WTC11 (cell line): ENCODE measurements at regions not wholly inside any gene's neighbourhood (a gene's known extent, or its start where the extent isn't known, plus 50 kb on each side); places are given as distances from the start of the nearest gene placed in this dataset.

Experiments used
- ATAC-seq: fragments of 200-7000 bp; cut with Tn5 transposase; 2 replicates; pipeline ENCODE4 v1.10.0; 2021; ENCODE audit warnings: mild to moderate bottlenecking, moderate library complexity
- CTCF ChIA-PET: fragments of 300-600 bp; sonication (Branson Sonifier 250); formaldehyde crosslinking; loops from one replicate; lab custom pipeline; 2021; ENCODE audit warnings: antibody characterized with exemption; lab: Charles Lee
- POLR2A ChIA-PET: fragments of 350-600 bp; sonication (Branson Sonifier 250); formaldehyde crosslinking; loops from one replicate; lab custom pipeline; 2021; ENCODE audit warnings: antibody characterized with exemption; lab: Charles Lee
- DNase-seq: peaks from one replicate; pipeline ENCODE4 v3.0.0; 2021; ENCODE audit warnings: low spot score
- H3K27ac Mint-ChIP-seq: 2 replicates; pipeline ENCODE4 v1.8.0; 2021; ENCODE audit warnings: mixed read lengths
- H3K27me3 Mint-ChIP-seq: 2 replicates; pipeline ENCODE4 v1.8.0; 2021; ENCODE audit warnings: low read depth, mild to moderate bottlenecking, moderate library complexity, mixed read lengths
- H3K36me3 Mint-ChIP-seq: 2 replicates; pipeline ENCODE4 v1.8.0; 2021; ENCODE audit warnings: mixed read lengths
- H3K4me1 Mint-ChIP-seq: 2 replicates; pipeline ENCODE4 v1.8.0; 2022; ENCODE audit warnings: mixed read lengths
- H3K4me3 Mint-ChIP-seq: 2 replicates; pipeline ENCODE4 v1.8.0; 2021; ENCODE audit warnings: mild to moderate bottlenecking, moderate library complexity, mixed read lengths
- H3K9me3 Mint-ChIP-seq: 2 replicates; pipeline ENCODE4 v1.8.0; 2021; ENCODE audit warnings: mixed read lengths
- CBFB ChIP-seq: sonication (generic); formaldehyde crosslinking; IDR thresholded peaks from 2 replicates; pipeline ENCODE4 v1.8.1; 2022; ENCODE audit warnings: mild to moderate bottlenecking, low read depth, missing genetic modification reagents
- ETV6 ChIP-seq: sonication (generic); formaldehyde crosslinking; IDR thresholded peaks from 2 replicates; pipeline ENCODE4 v1.8.1; 2022; ENCODE audit warnings: mild to moderate bottlenecking, missing genetic modification reagents
- FOXK1 ChIP-seq: sonication (generic); formaldehyde crosslinking; IDR thresholded peaks from 2 replicates; pipeline ENCODE4 v1.8.0; 2022; ENCODE audit warnings: mild to moderate bottlenecking, moderate library complexity, missing genetic modification reagents
- JAZF1 ChIP-seq: fragments of 250-450 bp; sonication (Bioruptor Pico); IDR thresholded peaks from 2 replicates; pipeline ENCODE4 v1.9.0; 2021; ENCODE audit warnings: moderate library complexity, mild to moderate bottlenecking, inconsistent platforms
- NFATC4 ChIP-seq: fragments of 250-450 bp; sonication (Bioruptor Pico); IDR thresholded peaks from 2 replicates; pipeline ENCODE4 v1.9.0; 2021; ENCODE audit warnings: mild to moderate bottlenecking
- NFYB ChIP-seq: sonication (generic); formaldehyde crosslinking; conservative IDR thresholded peaks from 2 replicates; pipeline ENCODE4 v1.8.0; 2022; ENCODE audit warnings: low read depth, missing genetic modification reagents
- NR1H2 ChIP-seq: sonication (generic); formaldehyde crosslinking; IDR thresholded peaks from 2 replicates; pipeline ENCODE4 v1.9.0; 2021; ENCODE audit warnings: mild to moderate bottlenecking, moderate library complexity, missing genetic modification reagents
- NR2C2 ChIP-seq: sonication (generic); formaldehyde crosslinking; IDR thresholded peaks from 2 replicates; pipeline ENCODE4 v1.8.0; 2022; ENCODE audit warnings: mild to moderate bottlenecking, missing genetic modification reagents
- RORB ChIP-seq: fragments of 250-450 bp; sonication (Bioruptor Pico); IDR thresholded peaks from 2 replicates; pipeline ENCODE4 v1.9.0; 2021; ENCODE audit warnings: mild to moderate bottlenecking
- TCF7 ChIP-seq: sonication (generic); formaldehyde crosslinking; IDR thresholded peaks from 2 replicates; pipeline ENCODE4 v1.8.0; 2022; ENCODE audit warnings: mild to moderate bottlenecking, low read depth, missing genetic modification reagents, moderate library complexity
- TEAD1 ChIP-seq: sonication (generic); formaldehyde crosslinking; IDR thresholded peaks from 2 replicates; pipeline ENCODE4 v1.8.0; 2022; ENCODE audit warnings: mild to moderate bottlenecking, missing genetic modification reagents
- TP53 ChIP-seq: sonication (generic); formaldehyde crosslinking; IDR thresholded peaks from 2 replicates; pipeline ENCODE4 v1.8.1; 2023; ENCODE audit warnings: mild to moderate bottlenecking, missing genetic modification reagents
- ZNF416 ChIP-seq: fragments of 250-450 bp; sonication (Bioruptor Pico); IDR thresholded peaks from 2 replicates; pipeline ENCODE4 v1.9.0; 2021; ENCODE audit warnings: mild to moderate bottlenecking, inconsistent platforms
- TF ChIP-seq, protein P1 (sequence below): sonication (generic); formaldehyde crosslinking; IDR thresholded peaks from 2 replicates; pipeline ENCODE4 v1.8.1; 2023; ENCODE audit warnings: mild to moderate bottlenecking, missing genetic modification reagents, borderline replicate concordance
- TF ChIP-seq, protein P2 (sequence below): sonication (generic); formaldehyde crosslinking; IDR thresholded peaks from 2 replicates; pipeline ENCODE4 v1.8.1; 2022; ENCODE audit warnings: mild to moderate bottlenecking, missing genetic modification reagents, moderate library complexity, borderline replicate concordance
- TF ChIP-seq, protein P3 (sequence below): fragments of 250-450 bp; sonication (Bioruptor Pico); IDR thresholded peaks from 2 replicates; pipeline ENCODE4 v1.9.0; 2021; ENCODE audit warnings: moderate library complexity, mild to moderate bottlenecking, inconsistent platforms, borderline replicate concordance
- TF ChIP-seq, protein P4 (sequence below): fragments of 250-450 bp; sonication (Bioruptor Pico); IDR thresholded peaks from 2 replicates; pipeline ENCODE4 v1.9.0; 2021; ENCODE audit warnings: mild to moderate bottlenecking
- TF ChIP-seq, protein P5 (sequence below): sonication (generic); formaldehyde crosslinking; IDR thresholded peaks from 2 replicates; pipeline ENCODE4 v1.8.0; 2022; ENCODE audit warnings: mild to moderate bottlenecking, missing genetic modification reagents
- TF ChIP-seq, protein P6 (sequence below): sonication (generic); formaldehyde crosslinking; IDR thresholded peaks from 2 replicates; pipeline ENCODE4 v1.8.0; 2023; ENCODE audit warnings: mild to moderate bottlenecking, missing genetic modification reagents
- TF ChIP-seq, protein P7 (sequence below): sonication (generic); formaldehyde crosslinking; IDR thresholded peaks from 2 replicates; pipeline ENCODE4 v1.8.1; 2022; ENCODE audit warnings: low read depth, mild to moderate bottlenecking, moderate library complexity, missing genetic modification reagents, borderline replicate concordance

DNA sequence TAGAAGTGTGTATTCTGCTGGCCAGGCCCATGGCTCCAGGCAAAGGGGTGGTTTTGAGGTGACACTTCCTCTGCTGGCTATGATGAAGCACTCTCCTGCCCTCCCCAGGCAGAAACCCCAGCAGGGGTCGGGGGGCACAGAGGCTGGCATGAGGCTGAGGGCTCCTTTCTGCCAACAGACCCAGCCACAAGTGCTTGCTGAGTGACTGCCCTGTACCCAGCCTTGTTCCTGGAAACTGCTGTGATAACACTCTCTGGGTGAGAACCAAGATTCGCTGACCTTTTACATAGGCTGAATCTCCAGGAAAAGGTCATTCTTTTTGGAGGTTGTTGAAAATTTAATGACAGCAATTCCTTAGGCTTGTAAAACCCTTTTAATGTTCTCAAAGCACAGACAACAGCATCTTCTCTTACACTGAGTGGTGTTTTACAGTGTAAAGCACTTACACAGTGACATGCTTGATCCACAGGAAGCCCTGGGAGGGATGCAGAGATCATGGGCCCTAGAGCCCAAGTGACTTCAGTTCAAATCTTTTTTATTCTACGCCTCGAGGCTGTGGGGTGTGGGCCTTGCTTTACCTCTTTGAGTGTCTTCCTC lies 155.5 kb upstream of the FGGY start (continued):
- TF ChIP-seq, protein P1, sequence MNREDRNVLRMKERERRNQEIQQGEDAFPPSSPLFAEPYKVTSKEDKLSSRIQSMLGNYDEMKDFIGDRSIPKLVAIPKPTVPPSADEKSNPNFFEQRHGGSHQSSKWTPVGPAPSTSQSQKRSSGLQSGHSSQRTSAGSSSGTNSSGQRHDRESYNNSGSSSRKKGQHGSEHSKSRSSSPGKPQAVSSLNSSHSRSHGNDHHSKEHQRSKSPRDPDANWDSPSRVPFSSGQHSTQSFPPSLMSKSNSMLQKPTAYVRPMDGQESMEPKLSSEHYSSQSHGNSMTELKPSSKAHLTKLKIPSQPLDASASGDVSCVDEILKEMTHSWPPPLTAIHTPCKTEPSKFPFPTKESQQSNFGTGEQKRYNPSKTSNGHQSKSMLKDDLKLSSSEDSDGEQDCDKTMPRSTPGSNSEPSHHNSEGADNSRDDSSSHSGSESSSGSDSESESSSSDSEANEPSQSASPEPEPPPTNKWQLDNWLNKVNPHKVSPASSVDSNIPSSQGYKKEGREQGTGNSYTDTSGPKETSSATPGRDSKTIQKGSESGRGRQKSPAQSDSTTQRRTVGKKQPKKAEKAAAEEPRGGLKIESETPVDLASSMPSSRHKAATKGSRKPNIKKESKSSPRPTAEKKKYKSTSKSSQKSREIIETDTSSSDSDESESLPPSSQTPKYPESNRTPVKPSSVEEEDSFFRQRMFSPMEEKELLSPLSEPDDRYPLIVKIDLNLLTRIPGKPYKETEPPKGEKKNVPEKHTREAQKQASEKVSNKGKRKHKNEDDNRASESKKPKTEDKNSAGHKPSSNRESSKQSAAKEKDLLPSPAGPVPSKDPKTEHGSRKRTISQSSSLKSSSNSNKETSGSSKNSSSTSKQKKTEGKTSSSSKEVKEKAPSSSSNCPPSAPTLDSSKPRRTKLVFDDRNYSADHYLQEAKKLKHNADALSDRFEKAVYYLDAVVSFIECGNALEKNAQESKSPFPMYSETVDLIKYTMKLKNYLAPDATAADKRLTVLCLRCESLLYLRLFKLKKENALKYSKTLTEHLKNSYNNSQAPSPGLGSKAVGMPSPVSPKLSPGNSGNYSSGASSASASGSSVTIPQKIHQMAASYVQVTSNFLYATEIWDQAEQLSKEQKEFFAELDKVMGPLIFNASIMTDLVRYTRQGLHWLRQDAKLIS (CRISPR knock-in tag), result no peak

DNA sequence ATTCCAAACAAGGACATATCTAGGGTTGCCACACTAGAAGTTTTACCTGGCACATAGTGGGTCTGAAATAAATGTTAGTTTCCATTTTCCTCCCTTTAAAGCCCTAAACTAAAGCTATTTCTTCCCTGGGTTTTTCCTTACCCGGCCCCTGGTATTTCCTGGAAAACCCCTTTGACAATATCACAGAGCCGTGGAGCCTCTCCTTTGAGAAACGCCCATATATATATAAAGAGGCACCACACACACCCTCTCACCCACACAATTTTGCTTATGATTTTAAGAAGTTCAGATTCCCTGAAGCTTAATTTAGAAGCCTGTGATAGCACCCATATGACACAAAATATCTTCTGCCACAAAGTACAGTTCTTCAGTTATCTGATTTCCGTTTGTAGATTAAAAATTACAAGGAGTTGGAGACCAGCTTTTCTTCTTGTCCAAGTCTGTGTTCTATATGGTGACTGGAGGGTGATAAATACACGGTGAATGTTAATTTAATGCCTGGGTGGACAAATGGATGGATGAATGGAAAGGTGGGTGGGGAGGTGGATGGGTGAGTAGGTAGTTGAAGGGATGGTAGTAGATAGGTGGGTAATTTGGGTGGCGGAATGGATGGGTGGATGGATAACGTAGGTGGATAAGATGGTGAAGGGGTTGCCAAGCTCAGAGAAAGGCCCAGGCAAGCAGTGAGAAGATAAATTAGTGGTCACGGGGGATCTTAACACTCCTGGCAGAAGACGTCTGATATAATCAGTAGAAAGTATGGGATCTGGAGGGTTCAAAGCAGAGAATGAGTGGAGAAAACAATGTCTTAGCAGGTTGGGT lies 154.4 kb upstream of the FGGY start:
- Mint-ChIP-seq H3K27me3 (peaks cover 18% of the 10 kb centered on the region), H3K4me3 (no peak overlapping the region), H3K27ac (peak overlapping the region; percentile 12), H3K9me3 (no peaks in the 10 kb centered on the region), H3K4me1 (peaks cover 48% of the 10 kb centered on the region)
- ChIA-PET POLR2A (no interaction called here), CTCF (interaction anchor here (0.6 kb wide), 1 partner anchor 837 kb away, joined by 3 read pairs; no protein-coding TSS in a partner anchor)
- TF ChIP-seq TCF7 (CRISPR knock-in tag) (no peak), TP53 (no peak), TEAD1 (CRISPR knock-in tag) (no peak), NFYB (CRISPR knock-in tag) (no peak), ZNF416 (CRISPR knock-in tag) (no peak), JAZF1 (no peak), FOXK1 (CRISPR knock-in tag) (no peak), NR2C2 (CRISPR knock-in tag) (no peak), RORB (CRISPR knock-in tag) (no peak), NFATC4 (CRISPR knock-in tag) (no peak), ETV6 (CRISPR knock-in tag) (no peak), NR1H2 (CRISPR knock-in tag) (no peak), CBFB (CRISPR knock-in tag) (no peak)
- TF ChIP-seq, protein P2, sequence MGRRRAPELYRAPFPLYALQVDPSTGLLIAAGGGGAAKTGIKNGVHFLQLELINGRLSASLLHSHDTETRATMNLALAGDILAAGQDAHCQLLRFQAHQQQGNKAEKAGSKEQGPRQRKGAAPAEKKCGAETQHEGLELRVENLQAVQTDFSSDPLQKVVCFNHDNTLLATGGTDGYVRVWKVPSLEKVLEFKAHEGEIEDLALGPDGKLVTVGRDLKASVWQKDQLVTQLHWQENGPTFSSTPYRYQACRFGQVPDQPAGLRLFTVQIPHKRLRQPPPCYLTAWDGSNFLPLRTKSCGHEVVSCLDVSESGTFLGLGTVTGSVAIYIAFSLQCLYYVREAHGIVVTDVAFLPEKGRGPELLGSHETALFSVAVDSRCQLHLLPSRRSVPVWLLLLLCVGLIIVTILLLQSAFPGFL (CRISPR knock-in tag), result no peak
- TF ChIP-seq, protein P3, sequence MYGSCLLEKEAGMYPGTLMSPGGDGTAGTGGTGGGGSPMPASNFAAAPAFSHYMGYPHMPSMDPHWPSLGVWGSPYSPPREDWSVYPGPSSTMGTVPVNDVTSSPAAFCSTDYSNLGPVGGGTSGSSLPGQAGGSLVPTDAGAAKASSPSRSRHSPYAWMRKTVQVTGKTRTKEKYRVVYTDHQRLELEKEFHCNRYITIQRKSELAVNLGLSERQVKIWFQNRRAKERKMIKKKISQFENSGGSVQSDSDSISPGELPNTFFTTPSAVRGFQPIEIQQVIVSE (CRISPR knock-in tag), result no peak
- TF ChIP-seq, protein P4, sequence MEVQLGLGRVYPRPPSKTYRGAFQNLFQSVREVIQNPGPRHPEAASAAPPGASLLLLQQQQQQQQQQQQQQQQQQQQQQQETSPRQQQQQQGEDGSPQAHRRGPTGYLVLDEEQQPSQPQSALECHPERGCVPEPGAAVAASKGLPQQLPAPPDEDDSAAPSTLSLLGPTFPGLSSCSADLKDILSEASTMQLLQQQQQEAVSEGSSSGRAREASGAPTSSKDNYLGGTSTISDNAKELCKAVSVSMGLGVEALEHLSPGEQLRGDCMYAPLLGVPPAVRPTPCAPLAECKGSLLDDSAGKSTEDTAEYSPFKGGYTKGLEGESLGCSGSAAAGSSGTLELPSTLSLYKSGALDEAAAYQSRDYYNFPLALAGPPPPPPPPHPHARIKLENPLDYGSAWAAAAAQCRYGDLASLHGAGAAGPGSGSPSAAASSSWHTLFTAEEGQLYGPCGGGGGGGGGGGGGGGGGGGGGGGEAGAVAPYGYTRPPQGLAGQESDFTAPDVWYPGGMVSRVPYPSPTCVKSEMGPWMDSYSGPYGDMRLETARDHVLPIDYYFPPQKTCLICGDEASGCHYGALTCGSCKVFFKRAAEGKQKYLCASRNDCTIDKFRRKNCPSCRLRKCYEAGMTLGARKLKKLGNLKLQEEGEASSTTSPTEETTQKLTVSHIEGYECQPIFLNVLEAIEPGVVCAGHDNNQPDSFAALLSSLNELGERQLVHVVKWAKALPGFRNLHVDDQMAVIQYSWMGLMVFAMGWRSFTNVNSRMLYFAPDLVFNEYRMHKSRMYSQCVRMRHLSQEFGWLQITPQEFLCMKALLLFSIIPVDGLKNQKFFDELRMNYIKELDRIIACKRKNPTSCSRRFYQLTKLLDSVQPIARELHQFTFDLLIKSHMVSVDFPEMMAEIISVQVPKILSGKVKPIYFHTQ (CRISPR knock-in tag), result no peak
- TF ChIP-seq, protein P5, sequence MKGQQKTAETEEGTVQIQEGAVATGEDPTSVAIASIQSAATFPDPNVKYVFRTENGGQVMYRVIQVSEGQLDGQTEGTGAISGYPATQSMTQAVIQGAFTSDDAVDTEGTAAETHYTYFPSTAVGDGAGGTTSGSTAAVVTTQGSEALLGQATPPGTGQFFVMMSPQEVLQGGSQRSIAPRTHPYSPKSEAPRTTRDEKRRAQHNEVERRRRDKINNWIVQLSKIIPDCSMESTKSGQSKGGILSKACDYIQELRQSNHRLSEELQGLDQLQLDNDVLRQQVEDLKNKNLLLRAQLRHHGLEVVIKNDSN, result no peak
- TF ChIP-seq, protein P6, sequence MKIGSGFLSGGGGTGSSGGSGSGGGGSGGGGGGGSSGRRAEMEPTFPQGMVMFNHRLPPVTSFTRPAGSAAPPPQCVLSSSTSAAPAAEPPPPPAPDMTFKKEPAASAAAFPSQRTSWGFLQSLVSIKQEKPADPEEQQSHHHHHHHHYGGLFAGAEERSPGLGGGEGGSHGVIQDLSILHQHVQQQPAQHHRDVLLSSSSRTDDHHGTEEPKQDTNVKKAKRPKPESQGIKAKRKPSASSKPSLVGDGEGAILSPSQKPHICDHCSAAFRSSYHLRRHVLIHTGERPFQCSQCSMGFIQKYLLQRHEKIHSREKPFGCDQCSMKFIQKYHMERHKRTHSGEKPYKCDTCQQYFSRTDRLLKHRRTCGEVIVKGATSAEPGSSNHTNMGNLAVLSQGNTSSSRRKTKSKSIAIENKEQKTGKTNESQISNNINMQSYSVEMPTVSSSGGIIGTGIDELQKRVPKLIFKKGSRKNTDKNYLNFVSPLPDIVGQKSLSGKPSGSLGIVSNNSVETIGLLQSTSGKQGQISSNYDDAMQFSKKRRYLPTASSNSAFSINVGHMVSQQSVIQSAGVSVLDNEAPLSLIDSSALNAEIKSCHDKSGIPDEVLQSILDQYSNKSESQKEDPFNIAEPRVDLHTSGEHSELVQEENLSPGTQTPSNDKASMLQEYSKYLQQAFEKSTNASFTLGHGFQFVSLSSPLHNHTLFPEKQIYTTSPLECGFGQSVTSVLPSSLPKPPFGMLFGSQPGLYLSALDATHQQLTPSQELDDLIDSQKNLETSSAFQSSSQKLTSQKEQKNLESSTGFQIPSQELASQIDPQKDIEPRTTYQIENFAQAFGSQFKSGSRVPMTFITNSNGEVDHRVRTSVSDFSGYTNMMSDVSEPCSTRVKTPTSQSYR (CRISPR knock-in tag), result no peak
- TF ChIP-seq, protein P7, sequence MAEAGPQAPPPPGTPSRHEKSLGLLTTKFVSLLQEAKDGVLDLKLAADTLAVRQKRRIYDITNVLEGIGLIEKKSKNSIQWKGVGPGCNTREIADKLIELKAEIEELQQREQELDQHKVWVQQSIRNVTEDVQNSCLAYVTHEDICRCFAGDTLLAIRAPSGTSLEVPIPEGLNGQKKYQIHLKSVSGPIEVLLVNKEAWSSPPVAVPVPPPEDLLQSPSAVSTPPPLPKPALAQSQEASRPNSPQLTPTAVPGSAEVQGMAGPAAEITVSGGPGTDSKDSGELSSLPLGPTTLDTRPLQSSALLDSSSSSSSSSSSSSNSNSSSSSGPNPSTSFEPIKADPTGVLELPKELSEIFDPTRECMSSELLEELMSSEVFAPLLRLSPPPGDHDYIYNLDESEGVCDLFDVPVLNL (CRISPR knock-in tag), result no peak
- TF ChIP-seq, all 79 proteins: peak for 0
- ATAC-seq (no peak), DNase-seq (no peak)
- H3K36me3 Mint-ChIP-seq, result no peaks in the 10 kb centered on the region
